Activated CD4-positive, alpha-beta T cell treated with anti-CD3 and anti-CD28 coated beads, Interleukin-2, amount 50 U/mL, for 1 hour (primary cell): ENCODE measurements at regions not wholly inside any gene's neighbourhood (a gene's known extent, or its start where the extent isn't known, plus 50 kb on each side); places are given as distances from the start of the nearest gene placed in this dataset.

ENCODE experiments used
- DNase-seq: peaks from one replicate; pipeline ENCODE4 v3.0.0-alpha.2; 2020

DNA sequence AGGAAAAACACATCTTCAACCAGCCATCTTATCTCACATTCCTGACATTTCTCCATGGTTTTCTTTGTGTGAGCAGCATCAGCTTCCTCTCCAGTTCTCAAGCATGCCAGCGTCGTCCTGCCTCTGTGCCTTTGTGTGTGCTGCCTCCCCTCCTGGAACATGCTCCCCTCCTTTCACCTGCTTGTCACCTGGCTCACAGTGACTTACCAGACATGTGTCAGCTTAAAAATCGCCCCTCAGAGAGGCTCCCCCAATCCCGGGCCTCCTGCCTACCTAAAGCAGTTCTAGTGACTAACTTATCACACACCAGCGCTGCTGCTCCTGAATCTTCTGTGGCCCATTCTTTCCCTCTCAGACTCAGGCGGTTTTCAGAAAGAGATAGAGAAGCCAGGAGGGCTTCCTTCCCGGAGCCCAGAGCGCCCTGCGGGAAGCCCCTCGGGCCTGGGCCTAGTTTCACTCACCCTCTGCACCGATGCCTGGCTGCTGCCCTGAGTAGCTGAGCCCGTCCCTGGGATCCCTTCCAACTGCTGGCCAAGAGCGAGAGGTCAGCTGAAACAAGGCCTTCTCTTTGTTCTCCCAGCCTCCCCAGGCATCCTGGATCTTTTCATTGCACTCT is 51.1 kb upstream of the MVB12B start:
- no peak for DNase-seq

DNA sequence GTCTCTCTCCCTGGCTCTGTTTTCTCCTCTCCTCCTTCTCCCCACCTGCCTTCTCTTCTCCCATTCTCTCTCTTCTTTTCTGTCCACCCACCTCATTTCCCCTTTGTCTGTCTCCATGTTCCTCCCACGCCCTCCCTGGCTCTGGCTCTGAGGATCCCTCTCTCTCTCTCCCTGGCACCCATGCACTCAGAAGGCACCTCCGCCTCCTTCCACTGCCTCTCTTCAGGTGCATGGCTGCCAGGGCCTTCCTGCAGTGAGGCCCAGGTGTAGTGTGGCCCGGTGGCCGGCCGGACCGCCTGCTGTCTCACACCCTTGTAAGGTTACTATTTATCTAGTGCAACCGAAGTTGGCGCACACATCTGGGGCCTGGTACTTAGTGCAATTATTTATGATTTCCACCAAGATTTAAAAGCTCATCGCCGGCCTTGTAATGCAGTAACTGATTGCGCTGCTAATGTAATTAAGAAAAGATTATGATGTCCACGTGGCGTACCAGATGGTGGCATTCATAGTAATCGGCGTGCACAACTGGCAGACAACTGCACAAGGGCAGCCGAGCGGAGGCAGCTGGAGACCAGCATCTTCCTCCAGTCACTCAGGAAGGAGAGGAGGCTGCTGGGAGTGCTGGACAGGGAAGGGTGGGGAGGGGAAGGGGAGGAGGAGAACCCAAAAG is 50.4 kb upstream of the MVB12B start:
- no peak for DNase-seq
